Muscle layer of duodenum (tissue), 2 donors: ENCODE measurements at regions not wholly inside any gene's neighbourhood (a gene's known extent, or its start where the extent isn't known, plus 50 kb on each side); places are given as distances from the start of the nearest gene placed in this dataset.
"Not testable (repeated sequence)": the region's sequence is repeated elsewhere in the genome, so short reads cannot be mapped to it uniquely, and the experiment has no call there.

Experiments
- H3K27ac ChIP-seq: one replicate; pipeline ENCODE4 v1.7.0; 2013; ENCODE audit warnings: mild to moderate bottlenecking, low read length
- H3K27me3 ChIP-seq: one replicate; pipeline ENCODE4 v1.7.0; 2013; ENCODE audit warnings: low read depth, mild to moderate bottlenecking, control low read depth, low read length
- H3K36me3 ChIP-seq, 2 donors: one replicate each; pipeline ENCODE4 v1.7.0; 2013; ENCODE audit warnings: low read length in 2 of 2, control low read depth in 1 of 2, mild to moderate bottlenecking in 1 of 2; ENCODE audit not compliant: insufficient read depth in 2 of 2, control insufficient read depth in 1 of 2
- H3K4me1 ChIP-seq, 2 donors: one replicate each; pipeline ENCODE4 v1.7.0; 2013; ENCODE audit warnings: low read length in 2 of 2, mild to moderate bottlenecking in 2 of 2, control low read depth in 1 of 2, moderate library complexity in 1 of 2; ENCODE audit not compliant: insufficient read depth in 2 of 2, control insufficient read depth in 1 of 2
- H3K4me3 ChIP-seq, 2 donors: one replicate each; pipeline ENCODE4 v1.7.0; 2013; ENCODE audit warnings: low read length in 2 of 2, low read depth in 1 of 2, mild to moderate bottlenecking in 1 of 2
- H3K9me3 ChIP-seq, 2 donors: one replicate each; pipeline ENCODE4 v1.7.0; 2013; ENCODE audit warnings: low read length in 2 of 2, control low read depth in 1 of 2, mild to moderate bottlenecking in 1 of 2; ENCODE audit not compliant: control insufficient read depth in 1 of 2
- donor health status: healthy.

DNA sequence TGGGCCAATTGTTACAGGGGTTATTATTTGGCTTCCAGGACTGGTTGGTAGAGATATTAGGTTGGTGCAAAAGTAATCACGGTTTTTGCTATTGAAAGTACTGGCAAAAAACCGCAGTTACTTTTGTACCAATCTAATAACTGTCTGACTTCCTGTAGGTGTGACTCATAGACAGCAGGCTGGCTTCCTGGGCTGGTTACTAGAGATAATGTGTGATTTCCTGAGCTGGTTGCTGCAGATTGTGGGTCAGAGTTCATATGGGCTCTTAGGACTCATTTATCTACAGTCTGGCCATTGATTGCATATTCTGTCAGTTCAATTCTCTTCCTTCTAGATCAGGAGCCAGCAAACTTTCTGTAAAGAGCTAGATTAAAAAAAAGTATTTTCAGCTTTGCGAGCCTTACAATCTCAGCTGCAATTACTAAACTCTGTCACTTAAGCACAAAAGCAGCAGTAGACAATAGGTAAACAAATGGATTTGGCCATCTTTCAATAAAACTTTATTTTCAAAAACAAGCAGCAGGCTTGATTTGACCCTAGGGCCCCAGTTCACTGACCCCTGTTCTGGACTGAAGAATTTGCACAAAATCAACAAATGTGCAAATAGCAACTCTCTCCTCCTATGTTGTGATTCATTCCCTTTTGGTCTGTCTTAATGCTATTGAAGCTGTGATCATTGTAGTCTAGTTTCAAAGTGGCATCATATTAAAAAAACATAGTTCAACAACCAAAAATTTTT lies 50.8 kb upstream of the BOD1L1 start:
- H3K27me3 ChIP-seq: no peaks in the 10 kb centered on the region
- no peaks in the 10 kb centered on the region for H3K36me3 ChIP-seq
- no peaks in the 10 kb centered on the region for H3K4me1 ChIP-seq
- no peak overlapping the region for H3K27ac ChIP-seq
- H3K9me3 ChIP-seq: no peaks in the 10 kb centered on the region
- H3K4me3 ChIP-seq: no peak overlapping the region

DNA sequence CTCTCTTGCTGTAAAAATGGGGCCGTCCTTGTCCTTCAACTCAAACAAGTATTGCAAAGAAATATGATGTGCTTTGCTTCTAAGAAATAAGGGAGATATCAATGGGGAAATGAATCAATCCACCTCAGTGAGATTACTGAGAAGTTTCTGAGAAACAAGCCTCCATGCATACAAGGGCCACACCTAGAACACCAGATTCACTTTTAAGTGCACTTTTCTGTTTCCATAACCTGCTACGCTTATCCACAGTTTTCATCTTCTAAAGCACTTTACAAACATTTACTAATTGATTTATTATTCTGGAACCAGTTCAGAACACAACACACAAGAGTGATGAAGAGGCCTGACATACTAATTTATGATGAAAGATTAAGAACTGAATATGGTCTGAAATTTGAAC lies 54.0 kb upstream of the BOD1L1 start:
- no peaks in the 10 kb centered on the region for H3K4me1 ChIP-seq

DNA sequence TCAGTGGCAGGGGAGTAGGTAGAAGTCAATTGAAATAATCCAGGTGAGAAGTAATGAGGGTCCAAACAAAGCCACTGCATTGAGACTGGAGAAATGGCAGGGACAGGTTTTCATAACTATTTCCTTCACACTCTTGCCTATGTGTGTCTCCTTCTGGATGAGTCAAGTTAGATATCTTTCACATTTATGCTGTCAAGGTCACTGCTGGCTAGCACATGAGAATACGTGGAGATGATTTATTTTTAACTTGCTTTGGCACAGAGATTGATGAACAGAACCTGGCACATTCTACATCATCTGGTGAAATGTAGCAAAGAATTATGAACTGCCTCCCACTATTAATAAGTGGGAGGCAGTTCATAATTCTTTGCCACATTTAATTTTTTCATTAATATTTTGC lies 66.7 kb upstream of the BOD1L1 start:
- H3K27ac ChIP-seq: no peak overlapping the region

More for the DNA sequence above, 54.0 kb upstream of the BOD1L1 start:
- H3K27ac ChIP-seq: no peak overlapping the region
- H3K4me3 ChIP-seq: no peak overlapping the region
- no peaks in the 10 kb centered on the region for H3K27me3 ChIP-seq
- H3K36me3 ChIP-seq: no peaks in the 10 kb centered on the region
- H3K9me3 ChIP-seq: peaks cover 0 to under 1% of the 10 kb centered on the region in 2 donors

DNA sequence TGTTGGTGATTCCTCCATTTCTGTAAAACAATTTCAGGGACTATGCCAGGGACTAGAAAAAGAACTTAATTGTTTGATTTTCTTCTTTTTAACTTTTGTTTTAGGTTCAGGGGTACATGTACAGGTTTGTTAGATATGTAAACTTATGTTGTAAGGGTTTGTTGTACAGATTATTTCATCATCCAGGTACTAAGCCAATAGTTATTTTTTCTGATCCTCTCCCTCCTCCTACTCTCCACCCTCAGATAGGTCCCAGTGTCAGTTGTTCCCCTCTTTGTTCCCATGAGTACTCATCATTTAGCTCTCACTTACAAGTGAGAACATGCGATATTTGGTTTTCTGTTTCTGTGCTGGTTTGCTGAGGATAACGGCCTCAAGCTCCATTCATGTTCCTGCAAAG lies 70.8 kb upstream of the BOD1L1 start:
- Histone ChIP-seq H3K9me3 (no peaks in the 10 kb centered on the region), H3K4me3 (no peak overlapping the region), H3K4me1 (no peaks in the 10 kb centered on the region), H3K27ac (no peak overlapping the region), H3K36me3 (no peaks in the 10 kb centered on the region), H3K27me3 (no peaks in the 10 kb centered on the region)

More for the DNA sequence above, 66.7 kb upstream of the BOD1L1 start:
- Histone ChIP-seq H3K36me3 (no peaks in the 10 kb centered on the region), H3K4me1 (no peaks in the 10 kb centered on the region), H3K9me3 (no peaks in the 10 kb centered on the region), H3K27me3 (no peaks in the 10 kb centered on the region), H3K4me3 (no peak overlapping the region)

DNA sequence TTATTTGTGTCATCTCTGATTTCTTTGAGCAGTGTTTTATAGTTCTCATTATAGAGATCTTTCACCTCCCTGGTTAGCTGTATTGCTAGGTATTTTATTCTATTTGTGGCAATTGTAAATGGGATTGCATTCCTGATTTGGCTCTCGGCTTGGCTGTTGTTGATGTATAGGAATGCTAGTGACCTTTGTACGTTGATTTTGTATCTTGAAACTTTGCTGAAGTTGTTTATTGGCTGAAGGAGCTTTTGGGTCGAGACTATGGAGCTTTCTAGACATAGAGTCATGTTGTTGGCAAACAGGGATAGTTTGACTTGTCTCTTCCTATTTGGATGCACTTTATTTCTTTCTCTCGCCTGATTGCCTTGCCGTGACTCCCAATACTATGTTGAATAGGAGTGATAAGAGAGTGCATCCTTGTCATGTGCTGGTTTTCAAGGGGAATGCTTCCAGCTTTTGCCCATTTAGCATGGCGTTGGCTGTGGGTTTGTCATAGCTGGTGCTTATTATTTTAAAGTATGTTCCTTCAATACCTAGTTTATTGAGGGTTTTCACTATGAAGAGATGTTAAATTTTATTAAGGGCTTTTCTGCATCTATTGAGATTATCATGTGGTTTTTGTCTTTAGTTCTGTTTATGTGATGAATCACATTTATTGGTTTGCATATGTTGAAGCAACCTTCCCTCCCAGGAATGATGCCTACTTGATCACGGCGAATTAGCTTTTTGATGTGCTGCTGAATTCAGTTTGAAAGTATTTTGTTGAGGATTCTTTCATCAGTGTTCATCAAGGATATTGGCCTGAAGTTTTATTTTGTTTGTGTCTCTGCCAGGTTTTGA lies 72.7 kb upstream of the BOD1L1 start:
- Histone ChIP-seq H3K4me1 (no peaks in the 10 kb centered on the region), H3K4me3 (no peak overlapping the region), H3K27ac (no peak overlapping the region), H3K27me3 (no peaks in the 10 kb centered on the region), H3K9me3 (no peaks in the 10 kb centered on the region), H3K36me3 (no peaks in the 10 kb centered on the region)

DNA sequence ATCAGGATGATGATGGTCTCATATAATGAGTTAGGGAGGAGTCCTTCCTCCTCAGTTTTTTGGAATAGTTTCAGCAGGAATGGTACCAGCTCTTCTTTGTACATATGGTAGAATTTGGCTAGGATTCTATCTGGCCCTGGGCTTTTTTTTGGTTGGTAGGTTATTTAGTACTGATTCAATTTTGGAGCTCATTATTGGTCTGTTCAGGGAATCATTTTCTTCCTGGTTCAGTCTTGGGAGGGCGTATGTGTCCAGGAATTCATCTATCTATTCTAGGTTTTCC lies 73.3 kb upstream of the BOD1L1 start:
- not testable (repeated sequence) for H3K36me3 ChIP-seq, H3K4me3 ChIP-seq, H3K4me1 ChIP-seq, H3K27me3 ChIP-seq, H3K9me3 ChIP-seq, H3K27ac ChIP-seq

DNA sequence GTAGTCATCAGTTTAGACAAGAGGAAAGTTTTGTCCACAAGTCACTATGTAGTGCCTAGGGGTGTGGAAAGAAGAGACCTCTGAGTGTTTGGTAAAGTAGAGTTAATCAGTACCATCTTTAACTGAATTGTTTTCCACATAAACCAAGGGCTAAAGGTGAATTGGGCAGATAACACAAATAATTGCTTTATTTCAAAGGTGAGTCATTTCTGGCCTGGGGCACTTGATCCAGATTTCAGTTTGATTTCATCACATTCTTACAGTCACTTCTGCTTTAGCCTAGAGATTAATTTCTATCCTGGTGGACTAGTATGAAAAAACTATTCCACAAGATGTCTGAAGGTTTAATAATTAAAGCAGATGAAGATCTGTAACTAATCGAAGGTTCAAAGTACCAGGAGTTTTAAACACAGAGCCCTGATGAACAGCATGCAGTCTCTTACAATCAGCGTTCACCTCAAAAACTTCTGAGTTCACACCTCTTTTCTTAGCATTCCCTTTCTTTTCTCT lies 74.5 kb upstream of the BOD1L1 start:
- H3K27me3 ChIP-seq: no peaks in the 10 kb centered on the region
- no peak overlapping the region for H3K27ac ChIP-seq
- no peaks in the 10 kb centered on the region for H3K4me1 ChIP-seq
- no peaks in the 10 kb centered on the region for H3K9me3 ChIP-seq
- H3K36me3 ChIP-seq: no peaks in the 10 kb centered on the region
- H3K4me3 ChIP-seq: no peak overlapping the region

DNA sequence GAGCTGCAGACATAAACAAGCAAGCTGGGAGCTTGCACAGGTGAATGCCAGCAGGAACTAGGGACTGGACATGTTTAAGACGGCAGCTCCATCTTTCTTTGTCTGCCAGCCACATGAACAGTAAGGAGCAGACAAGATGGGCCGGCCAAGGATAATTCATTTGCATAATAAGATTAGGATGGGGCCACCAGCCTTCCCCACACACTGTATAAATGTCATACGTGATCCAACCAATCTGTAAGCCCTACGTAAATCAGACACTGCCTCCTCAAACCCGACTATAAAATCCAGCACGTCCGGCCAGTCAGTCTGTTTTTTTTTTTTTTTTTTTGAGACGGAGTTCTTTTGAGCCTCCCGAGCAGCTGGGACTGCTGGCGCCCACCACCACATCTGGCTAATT lies 75.6 kb upstream of the BOD1L1 start:
- no peaks in the 10 kb centered on the region for H3K27me3 ChIP-seq
- H3K4me3 ChIP-seq: no peak overlapping the region
- H3K36me3 ChIP-seq: no peaks in the 10 kb centered on the region
- H3K27ac ChIP-seq: no peak overlapping the region
- no peaks in the 10 kb centered on the region for H3K9me3 ChIP-seq
- no peaks in the 10 kb centered on the region for H3K4me1 ChIP-seq

DNA sequence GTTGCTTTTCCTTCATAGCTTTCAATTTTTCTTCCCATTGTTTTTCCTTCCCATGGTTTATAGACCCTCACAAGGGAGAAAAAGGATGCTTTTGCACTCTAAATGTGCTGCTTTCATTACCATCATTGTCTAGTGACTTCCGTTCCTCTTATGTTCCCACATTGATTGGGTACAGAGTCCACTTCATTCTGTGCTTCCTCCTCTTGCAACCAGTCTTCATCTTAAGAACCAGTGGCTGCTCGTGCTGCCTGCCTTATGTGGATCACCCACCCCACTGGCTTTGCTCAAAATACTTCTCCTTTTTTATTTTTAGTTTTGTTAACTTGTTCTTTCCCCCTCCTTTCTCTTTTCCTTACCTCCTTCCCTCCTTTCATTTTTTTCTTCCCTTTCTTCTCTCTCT lies 76.5 kb upstream of the BOD1L1 start:
- no peak overlapping the region for H3K4me3 ChIP-seq
- H3K9me3 ChIP-seq: no peaks in the 10 kb centered on the region
- H3K27me3 ChIP-seq: no peaks in the 10 kb centered on the region
- no peaks in the 10 kb centered on the region for H3K36me3 ChIP-seq
- H3K4me1 ChIP-seq: no peaks in the 10 kb centered on the region
- H3K27ac ChIP-seq: no peak overlapping the region

DNA sequence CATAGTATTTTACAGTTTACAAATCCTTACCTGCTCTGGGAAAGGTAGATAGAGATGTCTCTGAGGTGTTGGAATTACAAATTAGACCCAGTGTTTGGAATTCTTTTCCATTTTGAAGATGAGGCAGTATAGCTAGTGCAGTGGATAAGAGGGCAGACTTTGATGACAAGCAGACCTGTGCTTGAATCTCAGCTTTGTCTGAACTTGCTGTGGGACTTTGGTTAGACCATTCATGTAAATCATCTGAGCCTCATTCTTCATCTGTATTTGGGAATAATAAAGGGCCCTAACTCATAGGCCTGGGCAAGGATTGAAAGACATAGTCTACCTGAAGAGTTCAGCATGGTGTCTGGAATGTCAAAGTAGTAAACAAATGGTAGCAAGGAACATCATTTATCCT lies 77.2 kb upstream of the BOD1L1 start:
- Histone ChIP-seq H3K9me3 (no peaks in the 10 kb centered on the region), H3K36me3 (no peaks in the 10 kb centered on the region), H3K4me3 (no peak overlapping the region), H3K27ac (peak overlapping the region; percentile 70), H3K4me1 (no peaks in the 10 kb centered on the region), H3K27me3 (no peaks in the 10 kb centered on the region)

DNA sequence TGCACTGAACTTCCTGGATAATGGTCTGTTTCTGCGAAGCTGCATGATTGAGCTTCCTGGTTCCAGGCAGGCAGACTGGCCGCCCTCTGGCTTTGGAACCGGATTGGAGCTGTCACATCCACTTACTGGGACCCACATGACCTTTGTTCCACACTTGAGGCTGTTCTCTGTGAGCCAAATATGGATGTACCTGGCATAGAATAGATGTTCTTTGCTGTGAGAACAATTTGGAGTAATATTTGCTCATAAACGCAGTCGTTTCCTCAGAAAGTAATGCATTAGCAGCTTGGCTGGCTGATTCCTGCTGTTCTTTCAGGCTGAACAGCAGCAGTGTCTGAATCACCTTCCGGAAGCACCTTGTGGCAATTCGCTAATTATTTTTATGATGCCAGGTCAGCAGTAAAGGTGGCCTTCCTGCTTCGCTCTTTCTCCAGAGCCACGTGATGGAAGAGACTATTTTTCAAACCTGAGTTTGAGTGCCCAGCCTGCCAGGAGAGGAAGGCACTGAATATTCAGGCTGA lies 78.1 kb upstream of the BOD1L1 start:
- no peaks in the 10 kb centered on the region for H3K36me3 ChIP-seq
- no peaks in the 10 kb centered on the region for H3K27me3 ChIP-seq
- peak overlapping the region in 1 of 2 donors; percentile 1 for H3K4me3 ChIP-seq
- H3K9me3 ChIP-seq: no peaks in the 10 kb centered on the region
- peak overlapping the region; percentile 40 for H3K27ac ChIP-seq
- H3K4me1 ChIP-seq: no peaks in the 10 kb centered on the region
